GM19455 (cell line): ENCODE measurements at regions not wholly inside any gene's neighbourhood (a gene's known extent, or its start where the extent isn't known, plus 50 kb on each side); places are given as distances from the start of the nearest gene placed in this dataset.

Source experiments
- ATAC-seq: cut with Tn5 transposase; IDR thresholded peaks from one replicate; pipeline ENCODE4 v1.9.1; 2021; ENCODE audit not compliant: unreplicated experiment

DNA sequence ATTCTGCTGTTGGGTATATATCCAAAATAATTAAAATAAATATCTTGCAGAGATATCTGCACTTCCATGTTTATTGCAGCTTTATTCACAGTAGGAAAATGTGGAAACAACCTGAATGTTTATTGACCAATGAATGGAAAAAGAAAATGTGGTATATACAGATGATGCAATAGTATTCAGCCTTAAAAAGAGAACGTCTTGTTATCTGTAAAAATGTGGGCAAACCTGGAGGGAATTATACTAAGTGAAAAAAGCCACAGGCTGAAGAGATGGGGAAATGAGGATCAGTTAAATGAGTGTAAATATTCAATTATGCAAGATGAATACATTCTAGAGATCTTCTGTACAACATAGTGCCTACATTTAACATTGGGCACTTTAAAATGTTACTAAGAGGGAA is 766.1 kb upstream of the IGFBP3 start:
- no peak for ATAC-seq

DNA sequence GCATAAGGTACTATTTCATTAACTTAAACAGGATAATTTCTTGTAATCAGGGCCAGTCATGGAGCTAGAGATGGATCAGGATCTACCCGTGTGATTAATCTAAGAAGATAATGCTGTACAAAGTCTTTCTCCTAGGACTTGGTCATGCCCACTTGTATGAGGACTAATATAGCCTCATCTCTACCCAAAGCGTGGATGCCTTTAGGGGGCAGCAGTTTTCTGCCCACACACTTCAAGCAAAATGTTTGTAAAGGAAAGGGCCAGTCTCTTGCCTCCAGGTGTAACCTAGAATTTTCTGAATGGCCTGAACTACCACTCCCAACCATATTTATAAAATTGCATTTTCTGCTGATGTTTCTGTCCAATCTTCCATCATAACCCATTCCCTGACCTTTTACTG is 764.0 kb upstream of the IGFBP3 start:
- no peak for ATAC-seq

DNA sequence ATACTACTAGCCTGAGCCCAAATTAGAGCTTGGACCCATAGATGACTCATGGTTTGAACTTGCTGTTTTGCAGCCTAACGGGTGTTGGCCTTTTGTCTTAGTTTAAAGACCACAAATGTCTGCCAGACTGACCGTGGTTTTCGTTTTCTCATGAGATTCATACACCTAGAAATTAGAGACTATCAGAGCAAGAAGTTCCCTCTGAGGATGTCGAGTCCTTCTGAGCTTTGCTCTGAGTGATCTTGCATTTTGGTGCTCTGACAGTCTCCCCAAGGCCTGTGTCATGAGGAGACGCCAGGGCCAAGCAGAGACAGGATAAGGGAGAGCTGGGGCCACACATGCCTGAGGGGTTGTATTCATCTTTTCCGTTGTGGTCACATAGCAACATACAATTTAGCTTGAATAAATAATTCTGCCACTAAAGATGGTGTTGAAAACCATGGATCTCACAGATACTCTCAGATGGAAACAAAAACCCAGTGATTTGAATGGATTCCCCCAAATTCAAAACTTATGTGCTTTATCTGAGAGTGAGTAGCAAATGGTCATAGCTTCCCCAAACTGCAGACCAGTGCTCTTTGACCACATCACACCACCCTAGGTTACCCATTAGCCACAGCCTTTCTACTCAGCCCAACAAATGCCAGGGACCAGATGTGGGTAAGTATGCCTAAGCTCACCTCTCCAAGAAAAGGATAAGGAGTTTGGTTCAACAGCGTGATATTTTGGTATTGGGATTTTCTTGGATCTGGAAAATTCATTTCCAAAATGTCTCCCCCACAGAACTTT is 762.0 kb upstream of the IGFBP3 start:
- no peak for ATAC-seq

DNA sequence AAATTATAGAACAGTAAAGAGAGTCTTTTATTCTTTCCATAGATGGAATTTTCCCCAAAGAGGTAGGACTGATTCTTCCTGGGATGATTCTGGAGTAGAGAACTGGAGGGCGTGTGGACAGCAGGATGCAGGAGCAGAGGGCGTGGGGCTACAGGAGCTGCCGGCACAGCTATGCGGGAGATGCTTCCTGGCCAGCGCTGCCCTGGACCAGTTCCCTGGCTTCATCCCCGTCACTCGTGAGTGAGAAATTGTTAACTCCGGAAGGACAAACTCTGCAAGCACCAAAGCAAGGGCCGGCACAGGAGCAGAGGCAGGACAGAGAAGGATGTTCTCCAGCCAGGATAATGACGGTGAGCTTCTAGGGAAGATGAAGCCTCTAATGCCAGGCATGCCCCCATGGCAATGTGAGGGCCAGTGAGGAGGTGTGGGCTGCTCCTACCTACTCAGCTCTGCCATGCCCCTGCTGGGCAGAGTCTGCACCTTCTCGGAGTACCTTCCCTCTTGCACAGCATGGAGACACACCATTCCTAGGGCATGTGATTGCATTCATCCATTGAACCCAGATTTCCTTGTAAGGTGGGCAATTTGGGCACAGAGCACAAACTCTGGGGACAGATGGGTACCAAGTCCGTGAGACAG is 760.9 kb upstream of the IGFBP3 start:
- ATAC-seq: no peak

DNA sequence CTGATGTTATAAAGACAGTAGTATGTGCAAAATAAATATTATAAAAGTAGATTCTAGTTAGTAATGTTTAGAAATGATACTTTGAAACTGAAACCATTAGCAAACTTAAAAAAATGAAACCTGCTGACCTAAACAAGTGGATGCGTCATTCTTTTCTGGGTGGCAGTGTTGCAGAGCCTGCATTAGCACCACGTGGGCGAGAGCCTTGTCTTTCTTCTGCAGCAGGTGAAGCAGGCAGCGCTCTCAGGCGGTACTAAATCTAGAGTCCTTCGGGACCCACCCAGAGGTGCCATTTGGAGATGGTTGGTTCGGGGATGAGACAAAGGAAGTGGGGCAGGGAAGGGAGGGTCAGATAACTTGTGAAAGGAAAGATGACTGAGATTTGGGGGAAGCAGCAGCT is 759.1 kb upstream of the IGFBP3 start:
- no peak for ATAC-seq

DNA sequence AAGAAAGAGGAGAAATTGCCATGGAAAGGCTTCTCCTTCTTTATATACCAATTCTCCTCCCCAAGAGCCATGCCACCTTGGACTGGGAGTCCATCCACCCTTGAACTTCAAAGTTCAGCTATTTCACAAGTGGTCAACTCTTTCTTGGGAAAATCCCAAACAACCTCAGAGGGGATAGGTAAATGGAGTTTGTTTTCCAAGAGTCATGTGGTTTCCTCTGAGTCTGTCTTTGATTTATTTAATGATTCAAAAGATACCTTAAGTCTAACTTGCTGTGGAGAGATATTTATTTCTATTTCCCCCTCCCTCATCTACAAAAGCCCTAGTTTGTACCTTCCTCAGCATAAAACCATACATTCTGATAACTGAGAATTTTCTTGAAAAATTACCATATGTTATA is 758.6 kb upstream of the IGFBP3 start:
- no peak for ATAC-seq

DNA sequence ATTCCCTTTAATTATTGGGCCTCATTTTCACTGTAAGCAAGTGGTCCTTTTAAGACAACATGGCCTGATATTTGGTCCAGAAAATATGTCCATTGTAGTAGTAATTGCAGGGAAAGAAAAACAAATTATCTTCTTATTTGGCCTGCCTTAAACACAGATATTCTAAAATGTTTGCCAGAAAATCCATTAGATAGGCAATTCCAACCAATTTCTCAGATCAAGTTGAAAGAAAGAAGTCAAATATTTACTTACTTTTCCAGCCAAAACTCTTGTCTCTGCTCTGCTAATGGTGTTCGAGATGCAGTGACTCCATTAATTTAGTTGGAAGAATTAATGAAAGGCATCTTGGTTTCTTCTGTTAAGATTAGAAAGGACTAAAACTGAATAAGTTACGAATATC is 757.3 kb upstream of the IGFBP3 start:
- ATAC-seq: no peak

DNA sequence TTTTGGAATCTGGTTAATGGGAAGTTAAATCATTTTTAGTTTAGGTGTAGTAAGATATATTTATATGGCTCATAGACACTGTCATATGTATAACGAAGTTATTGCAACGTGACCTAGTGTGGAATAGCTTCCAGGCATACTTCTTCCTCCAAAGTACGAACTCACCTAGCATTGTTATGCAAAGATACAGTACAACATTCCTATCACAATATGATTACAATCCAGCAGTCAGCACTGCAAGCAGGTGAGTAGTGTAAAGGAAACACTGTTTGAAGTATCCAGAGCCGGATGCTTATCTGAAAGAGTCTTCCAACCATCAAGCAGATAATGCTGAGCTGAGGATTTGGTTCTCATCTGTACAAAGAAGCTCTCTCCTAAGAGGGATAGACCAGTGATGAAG is 754.4 kb upstream of the IGFBP3 start:
- ATAC-seq: no peak

DNA sequence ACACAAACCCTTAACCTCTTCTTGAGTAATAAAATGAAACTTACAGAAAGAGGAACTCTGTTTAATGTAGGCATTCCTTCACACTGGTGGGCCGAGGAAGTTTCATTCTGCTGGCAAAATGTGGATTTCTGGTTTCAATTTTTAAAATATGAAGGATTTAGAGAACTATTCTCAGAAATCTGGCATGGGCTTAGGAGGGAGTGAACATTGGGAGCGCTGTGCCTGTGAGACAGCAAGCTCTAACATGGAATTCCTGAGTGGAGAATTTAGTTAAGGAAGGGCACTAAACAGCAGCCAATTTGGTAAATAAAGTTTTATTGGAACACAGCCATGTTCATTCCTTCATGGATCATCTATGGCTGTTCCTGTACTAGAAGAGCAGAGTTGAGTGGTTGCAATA is 751.8 kb upstream of the IGFBP3 start:
- ATAC-seq: no peak

DNA sequence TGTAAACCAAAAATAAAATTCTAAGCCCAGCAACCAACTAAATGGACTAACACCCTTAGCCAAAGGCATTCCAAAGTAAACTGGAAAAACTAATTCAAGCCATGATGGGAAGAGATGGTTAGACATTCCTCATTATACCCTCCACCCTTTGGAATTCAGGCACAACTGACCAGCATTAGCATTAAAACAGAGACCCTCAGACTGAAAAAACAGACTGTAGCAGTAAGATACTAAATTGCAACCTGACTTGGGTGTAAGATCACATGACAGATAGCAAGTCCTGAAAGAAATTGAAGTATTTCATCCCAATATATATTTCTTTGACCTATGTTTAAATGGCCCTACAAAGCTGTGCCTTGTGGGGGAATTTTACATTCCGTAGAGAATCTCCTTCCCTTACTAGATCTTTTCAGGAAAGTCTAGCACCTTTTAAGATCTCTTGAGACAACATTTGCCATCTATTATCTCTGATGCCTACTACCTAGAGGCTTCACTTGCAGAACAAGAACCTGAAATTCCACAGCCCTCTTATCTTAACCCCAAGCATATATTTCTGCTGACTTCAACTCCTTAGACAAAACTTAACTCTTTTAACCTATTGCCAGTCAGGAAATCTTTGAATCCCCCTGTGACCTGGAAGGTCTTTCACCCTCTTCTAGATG is 750.2 kb upstream of the IGFBP3 start:
- ATAC-seq: no peak

DNA sequence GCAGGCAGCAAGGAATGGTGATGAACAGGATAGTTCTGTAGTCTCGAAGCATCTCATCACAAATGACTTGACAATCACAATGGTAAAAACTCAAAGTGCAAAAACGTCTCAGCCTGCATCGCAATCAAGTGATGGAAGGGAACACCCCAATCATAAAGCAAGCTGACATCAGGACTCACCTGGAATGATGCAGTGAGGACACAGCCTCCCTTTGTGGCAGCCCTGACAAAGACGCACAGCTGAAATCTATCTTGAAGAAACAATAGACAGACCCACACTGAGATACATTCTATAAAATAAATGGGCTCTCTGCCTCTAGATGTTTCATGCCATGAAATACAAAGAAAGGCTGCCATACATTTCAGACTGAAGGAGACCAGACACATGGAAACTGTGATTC is 748.0 kb upstream of the IGFBP3 start:
- no peak for ATAC-seq

DNA sequence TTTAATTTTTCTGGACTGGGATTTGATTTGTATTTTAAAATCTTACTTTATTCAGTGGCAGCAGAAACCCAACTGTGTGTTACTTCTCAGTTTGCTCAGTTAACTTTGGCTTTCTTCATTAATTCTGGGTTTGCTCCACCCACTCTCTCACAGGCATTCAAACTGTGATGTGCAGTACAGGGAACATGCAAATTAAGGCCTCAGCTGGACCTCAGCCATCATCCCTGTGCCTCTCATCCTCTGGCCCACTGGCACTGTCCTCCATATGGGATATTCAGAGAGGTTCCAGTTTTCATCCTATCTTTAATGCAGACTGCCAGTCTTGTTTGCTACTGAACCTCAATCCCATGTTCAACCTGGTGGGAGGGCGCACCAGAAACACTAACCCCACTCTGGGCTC is 743.4 kb upstream of the IGFBP3 start:
- ATAC-seq: no peak

DNA sequence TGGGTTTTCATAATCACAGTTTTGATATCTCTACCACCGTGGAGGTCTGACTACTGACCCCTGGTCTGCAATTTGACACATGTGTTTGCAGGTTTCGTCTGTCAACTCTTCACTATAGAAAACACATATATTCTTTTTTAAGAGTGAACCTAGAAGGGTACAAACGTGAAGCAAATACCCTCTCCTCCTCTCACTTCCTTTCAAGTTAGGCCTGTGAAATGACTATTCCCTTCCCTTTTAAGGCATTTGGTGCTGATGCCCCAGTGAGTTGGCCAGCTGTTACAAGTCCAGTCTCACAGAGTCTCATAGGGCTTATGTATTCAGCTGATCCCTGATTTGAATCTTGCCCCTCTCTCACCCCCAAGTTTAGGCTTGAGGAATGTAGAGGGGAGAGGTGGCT is 742.0 kb upstream of the IGFBP3 start:
- ATAC-seq: no peak

DNA sequence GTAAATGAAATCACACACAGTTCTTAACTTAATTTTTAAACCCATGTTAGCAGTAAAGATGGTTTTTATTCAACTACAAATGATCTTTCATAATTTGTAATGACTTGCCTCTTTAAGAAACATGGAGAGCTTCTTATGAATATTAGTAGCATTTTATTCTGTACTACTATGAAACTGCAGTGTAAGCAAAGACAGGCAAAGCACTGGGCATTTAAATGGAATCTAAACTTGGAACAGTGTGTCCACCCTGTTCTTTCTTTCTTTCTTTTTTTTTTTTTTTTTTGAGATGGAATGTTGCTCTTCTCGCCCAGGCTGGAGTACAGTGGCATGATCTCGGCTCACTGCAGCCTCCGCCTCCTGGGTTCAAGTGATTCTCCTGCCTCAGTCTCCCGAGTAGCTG is 740.4 kb upstream of the IGFBP3 start:
- ATAC-seq: no peak

DNA sequence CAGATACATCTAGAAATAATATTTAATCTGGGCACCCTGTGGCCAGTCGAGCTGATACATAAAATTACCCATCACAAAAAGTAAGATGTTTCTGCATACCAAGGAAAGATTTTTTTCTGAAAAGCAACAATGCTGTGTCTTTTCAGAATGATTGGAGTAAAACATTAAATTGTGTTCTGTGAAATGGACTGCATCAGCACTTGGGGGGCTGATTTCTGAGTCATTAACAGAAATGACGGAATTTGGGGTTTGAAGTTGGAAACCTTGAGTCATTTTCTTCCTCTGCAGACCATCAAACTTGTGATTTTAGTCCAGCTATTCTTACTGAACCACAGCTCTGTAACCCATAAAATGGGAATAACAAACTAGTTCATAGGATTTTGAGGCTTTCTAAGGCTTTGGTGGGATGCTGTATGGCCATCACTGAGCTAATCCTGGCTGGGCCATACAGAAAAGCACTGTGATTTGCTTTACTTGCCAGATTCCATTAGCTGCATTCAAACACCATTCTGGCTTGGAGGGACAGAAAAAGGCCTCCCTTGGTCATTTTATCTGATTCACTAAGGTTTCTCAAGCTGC is 739.4 kb upstream of the IGFBP3 start:
- ATAC-seq: no peak

DNA sequence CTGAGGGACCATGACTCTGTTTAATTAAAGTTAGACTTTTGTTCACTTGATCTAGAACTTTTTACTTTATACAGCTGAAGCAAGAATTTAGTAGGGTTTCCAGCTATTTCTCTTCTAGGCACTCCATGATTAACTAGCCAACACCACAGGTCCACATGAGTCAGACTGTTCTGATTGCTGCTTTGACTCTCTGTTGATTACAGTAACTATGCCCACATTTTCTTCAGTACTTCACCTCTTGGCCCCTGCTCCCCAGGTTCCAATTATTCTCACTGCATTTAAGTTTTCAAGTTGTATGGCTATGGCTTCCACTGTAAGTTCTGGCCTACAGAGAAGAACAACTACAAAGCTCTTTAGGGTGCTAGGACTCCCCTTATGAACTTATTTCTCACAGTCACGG is 737.2 kb upstream of the IGFBP3 start:
- ATAC-seq: no peak

DNA sequence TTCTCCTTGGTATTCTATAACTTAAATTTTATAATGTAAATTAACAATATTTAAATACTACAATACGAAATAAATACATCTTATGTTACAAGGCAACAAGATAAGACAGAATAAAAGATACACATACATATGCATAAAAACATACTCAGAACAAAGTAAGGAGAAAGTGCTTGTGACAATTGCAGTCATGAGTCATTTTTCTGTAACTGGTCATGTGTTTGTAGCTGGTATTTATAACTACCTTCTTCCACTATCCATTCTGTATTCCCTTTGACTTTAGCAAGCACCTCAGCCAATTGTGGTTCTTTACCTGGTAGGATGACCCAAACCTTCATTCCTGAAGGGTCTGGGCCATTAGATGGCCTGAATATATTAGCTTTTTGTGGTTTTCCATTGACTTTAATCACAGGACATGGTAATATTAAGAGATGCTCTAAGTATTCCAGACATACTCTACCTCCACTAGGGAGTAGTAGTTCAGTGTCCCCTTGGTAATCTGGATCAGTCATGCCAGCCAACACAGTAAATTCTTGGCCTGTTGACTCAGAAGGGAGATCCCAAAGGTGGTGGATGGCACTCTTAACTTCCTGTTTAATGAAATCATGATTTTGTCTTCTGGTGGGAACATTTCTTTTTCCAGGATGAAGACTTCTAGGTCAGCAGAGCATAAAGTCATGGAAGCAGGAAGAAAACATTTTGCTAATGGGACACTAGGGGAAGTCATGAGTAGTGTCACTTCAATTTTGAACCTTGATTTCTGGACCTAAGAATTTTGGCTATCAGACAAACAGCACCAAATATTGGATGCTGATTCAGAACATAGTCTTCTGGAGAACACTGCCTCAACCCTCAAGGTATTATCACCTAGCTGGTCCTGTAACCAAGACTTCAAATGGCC is 733.7 kb upstream of the IGFBP3 start:
- no peak for ATAC-seq

DNA sequence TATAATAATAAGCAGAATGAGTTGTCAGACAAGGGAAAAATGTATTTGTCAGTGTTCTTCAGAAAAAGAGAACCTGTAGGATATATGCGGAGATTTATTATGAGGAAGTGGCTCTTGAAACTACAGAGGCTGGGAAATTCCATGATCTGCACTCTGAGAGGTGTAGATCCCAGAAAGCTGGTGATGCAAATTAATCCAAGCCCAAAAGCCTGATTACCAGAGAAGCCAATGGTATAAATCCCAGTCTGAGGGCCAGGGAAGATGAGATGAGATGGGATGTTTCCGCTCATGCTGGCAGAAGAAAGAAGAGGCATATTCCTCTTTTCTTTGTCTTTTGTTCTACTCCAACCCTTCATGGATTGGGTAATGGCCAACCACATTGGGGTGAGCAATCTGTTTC is 732.8 kb upstream of the IGFBP3 start:
- ATAC-seq: no peak

DNA sequence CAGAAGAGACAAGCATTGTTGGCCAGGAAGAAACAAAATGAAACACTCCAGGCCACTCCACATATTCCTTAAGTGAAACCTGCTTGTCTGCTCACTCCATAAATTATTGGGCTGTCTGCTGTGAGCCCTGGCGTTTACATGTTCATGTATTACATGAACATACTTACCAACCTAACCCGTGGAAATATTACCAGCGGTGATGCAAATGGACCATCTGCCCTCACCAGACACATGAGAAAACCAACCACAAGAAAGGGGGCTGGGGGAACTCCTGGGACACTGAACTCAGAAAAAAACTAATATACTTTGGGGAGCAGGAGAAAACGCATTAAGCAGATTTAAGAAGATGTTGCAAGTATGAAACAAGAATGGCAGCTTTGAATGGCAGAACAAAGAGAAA is 731.2 kb upstream of the IGFBP3 start:
- no peak for ATAC-seq

DNA sequence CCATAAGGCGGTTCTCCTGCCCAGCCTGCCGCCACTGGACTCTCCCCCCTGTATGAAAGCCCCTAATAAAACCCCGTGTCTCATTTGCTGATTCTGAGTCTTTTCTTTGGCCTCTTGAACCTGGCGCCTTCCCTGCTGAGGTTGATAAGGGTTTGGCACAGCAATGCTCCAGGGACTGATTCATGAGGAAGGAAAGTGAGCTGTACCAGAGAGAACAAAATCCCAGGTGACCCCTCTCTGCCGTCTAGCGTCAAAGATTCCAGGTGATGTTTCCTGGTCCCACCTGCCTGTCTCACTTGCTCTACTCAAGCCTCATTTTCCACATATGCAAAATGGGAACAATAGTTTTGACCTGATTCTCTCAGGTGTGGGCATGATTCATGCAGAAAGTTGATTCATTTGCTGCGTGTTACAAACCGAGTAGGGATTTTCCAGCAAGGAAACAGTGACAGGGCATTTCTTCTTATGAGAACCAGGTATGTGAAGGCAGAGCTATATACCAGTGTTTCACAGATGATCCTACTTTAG is 730.6 kb upstream of the IGFBP3 start:
- ATAC-seq: no peak

DNA sequence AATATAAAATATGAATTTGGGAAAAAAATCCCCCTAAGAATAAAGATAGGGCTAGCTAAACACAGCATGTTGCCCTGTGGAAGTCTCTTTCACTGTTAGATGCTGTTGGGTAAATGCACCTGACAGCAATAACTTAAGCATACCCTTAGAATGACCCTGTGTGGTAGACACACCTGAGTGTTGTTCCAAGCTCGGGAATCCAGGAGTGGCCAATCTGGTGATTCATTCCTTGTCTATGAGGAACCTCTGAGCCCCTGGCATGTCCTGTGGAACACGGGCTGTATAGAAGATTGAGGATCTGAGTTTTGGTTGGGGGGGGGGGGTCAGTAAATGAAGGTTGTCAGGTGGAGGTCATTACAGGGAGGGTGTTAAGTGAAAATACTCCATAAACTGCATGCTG is 730.0 kb upstream of the IGFBP3 start:
- no peak for ATAC-seq
